Panc1 (cell line): ENCODE measurements at regions not wholly inside any gene's neighbourhood (a gene's known extent, or its start where the extent isn't known, plus 50 kb on each side); places are given as distances from the start of the nearest gene placed in this dataset.

Source experiments
- ATAC-seq: fragments of 200-7000 bp; cut with Tn5 transposase; 2 replicates; pipeline ENCODE4 v1.9.1; 2020; ENCODE audit warnings: mild to moderate bottlenecking, moderate library complexity
- BruUV-seq: library from RNA; stranded (reverse); fragments of 400-500 nt; replicated peaks from 2 replicates; lab custom pipeline; 2021; lab: Mats Ljungman, UMichigan
- CTCF ChIA-PET: fragments of 300-600 bp; sonication (Branson Sonifier 250); formaldehyde crosslinking; loops from one replicate; lab custom pipeline; 2022; ENCODE audit warnings: antibody characterized with exemption; lab: Charles Lee
- POLR2A ChIA-PET: fragments of 300-600 bp; sonication (Branson Sonifier 250); formaldehyde crosslinking; loops from one replicate; lab custom pipeline; 2022; ENCODE audit warnings: antibody characterized with exemption; lab: Charles Lee
- DNase-seq: peaks from one replicate; pipeline ENCODE4 v3.0.0-alpha.2; 2010; ENCODE audit warnings: low read depth, low spot score
- H3K27ac ChIP-seq: 2 replicates; pipeline ENCODE4 v1.5.1; 2011; ENCODE audit warnings: mild to moderate bottlenecking, low read length, inconsistent platforms
- H3K27me3 ChIP-seq: fragments of 200-500 bp; sonication (Bioruptor generic); 2 replicates; pipeline ENCODE4 v1.6.0; 2014; ENCODE audit warnings: low read length, inconsistent platforms; ENCODE audit not compliant: control insufficient read depth, insufficient read depth
- H3K36me3 ChIP-seq: fragments of 200-500 bp; sonication (Bioruptor generic); 2 replicates; pipeline ENCODE4 v1.5.1; 2014; ENCODE audit warnings: inconsistent platforms, mild to moderate bottlenecking, low read length, moderate library complexity; ENCODE audit not compliant: control insufficient read depth, insufficient read depth
- H3K4me1 ChIP-seq: 2 replicates; pipeline ENCODE4 v1.5.1; 2011; ENCODE audit warnings: inconsistent platforms, mild to moderate bottlenecking, low read length, moderate library complexity; ENCODE audit not compliant: control insufficient read depth, insufficient read depth
- H3K4me3 ChIP-seq, 2 experiments: 2 replicates each; pipeline ENCODE4 v1.5.1; 2011 to 2012; ENCODE audit warnings: low read depth in 2 of 2, low read length in 2 of 2, mild to moderate bottlenecking in 2 of 2, inconsistent platforms in 1 of 2, moderate library complexity in 1 of 2
- H3K9me3 ChIP-seq: fragments of 200-500 bp; sonication (Bioruptor generic); 2 replicates; pipeline ENCODE4 v1.5.1; 2014; ENCODE audit warnings: low read depth, mild to moderate bottlenecking, inconsistent platforms, low read length, moderate library complexity; ENCODE audit not compliant: control insufficient read depth, insufficient read depth
- POLR2AphosphoS5 ChIP-seq: IDR thresholded peaks from 2 replicates; pipeline ENCODE4 v1.6.1; 2012; ENCODE audit warnings: mild to moderate bottlenecking, low read depth, low read length, moderate library complexity
- SIN3A ChIP-seq: IDR thresholded peaks from 2 replicates; pipeline ENCODE4 v1.6.1; 2012; ENCODE audit warnings: low read depth, mild to moderate bottlenecking, low read length, moderate library complexity, borderline replicate concordance; ENCODE audit not compliant: insufficient read depth
- TCF7L2 ChIP-seq: IDR thresholded peaks from 2 replicates; pipeline ENCODE4 v1.6.1; 2011; ENCODE audit warnings: mild to moderate bottlenecking, low read depth, low read length, inconsistent platforms
- in situ Hi-C: cut with HindIII; loops from 2 replicates; pipeline ENCODE4 v1.10.0; 2016; ENCODE audit warnings: low sequenced_read_pairs, low pct_unique_long_range_greater_than_20kb
- intact Hi-C: fragments of 100-400 bp; cut with micrococcal nuclease; formaldehyde crosslinking; loops from one replicate; pipeline ENCODE4 v1.10.0; 2022; ENCODE audit not compliant: unreplicated experiment
- TF ChIP-seq, protein P1 (sequence below): fragments of 450-650 bp; IDR thresholded peaks from 2 replicates; pipeline ENCODE4 v1.5.1; 2017; ENCODE audit warnings: mild to moderate bottlenecking
- TF ChIP-seq, protein P2 (sequence below), 2 experiments: IDR thresholded peaks; 2 replicates each; pipeline ENCODE4 v1.6.1; 2011 to 2012; ENCODE audit warnings: low read depth in 2 of 2, control low read depth in 1 of 2, low read length in 1 of 2, mild to moderate bottlenecking in 1 of 2, moderate library complexity in 1 of 2; ENCODE audit not compliant: insufficient read depth in 1 of 2

DNA sequence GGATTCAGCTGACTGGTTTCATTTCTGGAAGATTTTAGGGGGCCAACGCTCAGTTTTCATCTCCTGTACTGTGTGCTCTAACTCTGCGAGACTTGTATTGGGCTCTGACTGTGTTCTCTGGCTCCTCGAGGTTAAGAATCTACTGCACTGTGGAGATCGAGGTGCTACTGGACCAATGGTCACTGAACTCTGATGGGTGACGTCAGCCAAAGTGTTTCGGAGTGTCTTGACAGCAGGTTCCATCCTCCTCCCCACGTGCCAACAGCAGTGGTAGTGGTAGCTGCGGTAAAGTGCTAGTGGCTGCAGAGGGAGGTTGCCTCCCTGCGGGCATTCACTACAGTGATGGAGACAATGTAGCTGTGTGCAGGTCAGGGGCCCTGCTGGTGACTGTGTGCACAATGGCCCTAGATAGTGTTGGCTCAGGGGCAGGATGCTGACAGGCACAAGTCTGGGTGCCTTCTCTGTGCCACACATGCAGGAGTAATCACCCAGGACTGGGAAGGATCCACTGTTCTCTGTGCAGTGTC is 705.7 kb upstream of the DDX18 start:
- CTCF ChIA-PET, result no interaction called here
- Histone ChIP-seq H3K9me3 (no peaks in the 10 kb centered on the region), H3K27me3 (no peaks in the 10 kb centered on the region), H3K4me1 (no peaks in the 10 kb centered on the region), H3K4me3 (no peak overlapping the region), H3K27ac (no peak overlapping the region), H3K36me3 (no peaks in the 10 kb centered on the region)
- POLR2A ChIA-PET, result no interaction called here
- intact Hi-C loops, result no loop called here
- BruUV-seq, result no TSS peak
- TF ChIP-seq POLR2AphosphoS5 (no peak), TCF7L2 (no peak), SIN3A (no peak)
- TF ChIP-seq, protein P1, sequence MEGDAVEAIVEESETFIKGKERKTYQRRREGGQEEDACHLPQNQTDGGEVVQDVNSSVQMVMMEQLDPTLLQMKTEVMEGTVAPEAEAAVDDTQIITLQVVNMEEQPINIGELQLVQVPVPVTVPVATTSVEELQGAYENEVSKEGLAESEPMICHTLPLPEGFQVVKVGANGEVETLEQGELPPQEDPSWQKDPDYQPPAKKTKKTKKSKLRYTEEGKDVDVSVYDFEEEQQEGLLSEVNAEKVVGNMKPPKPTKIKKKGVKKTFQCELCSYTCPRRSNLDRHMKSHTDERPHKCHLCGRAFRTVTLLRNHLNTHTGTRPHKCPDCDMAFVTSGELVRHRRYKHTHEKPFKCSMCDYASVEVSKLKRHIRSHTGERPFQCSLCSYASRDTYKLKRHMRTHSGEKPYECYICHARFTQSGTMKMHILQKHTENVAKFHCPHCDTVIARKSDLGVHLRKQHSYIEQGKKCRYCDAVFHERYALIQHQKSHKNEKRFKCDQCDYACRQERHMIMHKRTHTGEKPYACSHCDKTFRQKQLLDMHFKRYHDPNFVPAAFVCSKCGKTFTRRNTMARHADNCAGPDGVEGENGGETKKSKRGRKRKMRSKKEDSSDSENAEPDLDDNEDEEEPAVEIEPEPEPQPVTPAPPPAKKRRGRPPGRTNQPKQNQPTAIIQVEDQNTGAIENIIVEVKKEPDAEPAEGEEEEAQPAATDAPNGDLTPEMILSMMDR, result no peak
- TF ChIP-seq, protein P2, sequence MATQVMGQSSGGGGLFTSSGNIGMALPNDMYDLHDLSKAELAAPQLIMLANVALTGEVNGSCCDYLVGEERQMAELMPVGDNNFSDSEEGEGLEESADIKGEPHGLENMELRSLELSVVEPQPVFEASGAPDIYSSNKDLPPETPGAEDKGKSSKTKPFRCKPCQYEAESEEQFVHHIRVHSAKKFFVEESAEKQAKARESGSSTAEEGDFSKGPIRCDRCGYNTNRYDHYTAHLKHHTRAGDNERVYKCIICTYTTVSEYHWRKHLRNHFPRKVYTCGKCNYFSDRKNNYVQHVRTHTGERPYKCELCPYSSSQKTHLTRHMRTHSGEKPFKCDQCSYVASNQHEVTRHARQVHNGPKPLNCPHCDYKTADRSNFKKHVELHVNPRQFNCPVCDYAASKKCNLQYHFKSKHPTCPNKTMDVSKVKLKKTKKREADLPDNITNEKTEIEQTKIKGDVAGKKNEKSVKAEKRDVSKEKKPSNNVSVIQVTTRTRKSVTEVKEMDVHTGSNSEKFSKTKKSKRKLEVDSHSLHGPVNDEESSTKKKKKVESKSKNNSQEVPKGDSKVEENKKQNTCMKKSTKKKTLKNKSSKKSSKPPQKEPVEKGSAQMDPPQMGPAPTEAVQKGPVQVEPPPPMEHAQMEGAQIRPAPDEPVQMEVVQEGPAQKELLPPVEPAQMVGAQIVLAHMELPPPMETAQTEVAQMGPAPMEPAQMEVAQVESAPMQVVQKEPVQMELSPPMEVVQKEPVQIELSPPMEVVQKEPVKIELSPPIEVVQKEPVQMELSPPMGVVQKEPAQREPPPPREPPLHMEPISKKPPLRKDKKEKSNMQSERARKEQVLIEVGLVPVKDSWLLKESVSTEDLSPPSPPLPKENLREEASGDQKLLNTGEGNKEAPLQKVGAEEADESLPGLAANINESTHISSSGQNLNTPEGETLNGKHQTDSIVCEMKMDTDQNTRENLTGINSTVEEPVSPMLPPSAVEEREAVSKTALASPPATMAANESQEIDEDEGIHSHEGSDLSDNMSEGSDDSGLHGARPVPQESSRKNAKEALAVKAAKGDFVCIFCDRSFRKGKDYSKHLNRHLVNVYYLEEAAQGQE (IDR thresholded peaks at IDR 0.05; ENCODE audit: insufficient read depth in 1 of 2, low read depth in 2 of 2, low read length in 1 of 2), result no peak
- no peak for DNase-seq
- in situ Hi-C loops, result no loop called here
- no peak for ATAC-seq

DNA sequence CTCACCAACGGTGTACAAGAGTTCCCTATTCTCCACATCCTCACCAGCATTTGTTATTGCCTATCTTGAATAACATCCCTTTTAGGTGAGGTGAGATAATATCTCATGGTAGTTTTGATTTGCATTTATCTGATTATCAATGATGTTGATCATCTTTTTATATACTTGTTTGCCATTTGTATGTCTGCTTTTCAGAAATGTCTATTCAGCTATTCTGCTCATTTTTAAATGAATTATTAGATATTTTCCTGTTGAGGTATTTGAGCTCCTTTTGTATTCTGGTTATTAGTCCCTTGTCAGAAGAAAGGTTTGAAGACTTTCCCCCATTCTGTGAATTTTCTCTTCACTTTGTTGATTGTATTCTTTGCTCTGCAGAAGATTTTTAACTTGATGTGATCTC is 695.5 kb upstream of the DDX18 start:
- ATAC-seq (no peak), DNase-seq (no peak)
- intact Hi-C loops, result no loop called here
- POLR2A ChIA-PET, result no interaction called here
- Histone ChIP-seq H3K4me3 (no peak overlapping the region), H3K27ac (no peak overlapping the region), H3K27me3 (no peaks in the 10 kb centered on the region), H3K4me1 (no peaks in the 10 kb centered on the region), H3K36me3 (no peaks in the 10 kb centered on the region), H3K9me3 (peaks cover 3% of the 10 kb centered on the region; the same call in 1 of the 2 replicates)
- no TSS peak for BruUV-seq
- no peak for TF ChIP-seq SIN3A
- TF ChIP-seq, protein P2 (IDR thresholded peaks at IDR 0.05; ENCODE audit: insufficient read depth in 1 of 2, low read depth in 2 of 2, low read length in 1 of 2), result no peak
- TF ChIP-seq, protein P1, result no peak
- no peak for TF ChIP-seq POLR2AphosphoS5
- TF ChIP-seq TCF7L2, result no peak
- in situ Hi-C loops, result no loop called here
- CTCF ChIA-PET, result no interaction called here
